Activated T-cell treated with anti-CD3 and anti-CD28 coated beads, Interleukin-2, amount 50 U/mL, for 4 hours (primary cell): ENCODE measurements at regions not wholly inside any gene's neighbourhood (a gene's known extent, or its start where the extent isn't known, plus 50 kb on each side); places are given as distances from the start of the nearest gene placed in this dataset.

Experiments
- ATAC-seq, 2 donors: fragments of 200-7000 bp; cut with Tn5 transposase; one replicate each; pipeline ENCODE4 v1.10.0; 2021
- DNase-seq: peaks from one replicate; pipeline ENCODE4 v3.0.0-alpha.2; 2020
- H3K27me3 Mint-ChIP-seq: one replicate; pipeline ENCODE4 v1.8.0; 2021; ENCODE audit warnings: low read depth, mixed read lengths
- H3K36me3 Mint-ChIP-seq: one replicate; pipeline ENCODE4 v1.8.0; 2022; ENCODE audit warnings: mixed read lengths; ENCODE audit not compliant: insufficient read depth
- H3K4me1 Mint-ChIP-seq: one replicate; pipeline ENCODE4 v1.8.0; 2021; ENCODE audit warnings: low read depth, mixed read lengths
- H3K4me3 Mint-ChIP-seq: one replicate; pipeline ENCODE4 v1.8.0; 2021; ENCODE audit warnings: mild to moderate bottlenecking, moderate library complexity, mixed read lengths
- H3K9me3 Mint-ChIP-seq: one replicate; pipeline ENCODE4 v1.8.0; 2021; ENCODE audit warnings: mixed read lengths

DNA sequence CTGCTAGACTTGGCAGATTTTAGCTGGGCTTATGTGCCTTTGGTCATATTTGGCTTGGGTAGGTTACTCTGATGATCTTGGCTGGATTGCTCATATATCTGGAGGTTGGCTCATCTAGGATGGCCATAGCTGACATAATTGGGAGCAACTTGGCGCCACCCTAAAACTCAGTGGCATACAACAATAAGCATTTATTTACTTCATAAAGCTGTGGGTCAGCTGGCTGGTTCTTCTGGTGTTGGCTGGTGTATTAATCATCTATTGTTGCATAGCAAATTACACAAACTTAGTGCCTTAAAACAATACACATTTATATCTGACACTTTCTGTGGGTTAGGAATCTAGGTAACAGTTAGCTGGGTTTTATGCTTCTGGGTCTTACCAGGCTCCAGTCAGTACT, 297.3 kb upstream of the JAG1 start:
- H3K36me3 Mint-ChIP-seq: no peaks in the 10 kb centered on the region
- DNase-seq (no peak), ATAC-seq (no peak)
- peaks cover 7% of the 10 kb centered on the region for H3K9me3 Mint-ChIP-seq
- no peaks in the 10 kb centered on the region for H3K27me3 Mint-ChIP-seq
- H3K4me3 Mint-ChIP-seq: no peak overlapping the region
- no peaks in the 10 kb centered on the region for H3K4me1 Mint-ChIP-seq

DNA sequence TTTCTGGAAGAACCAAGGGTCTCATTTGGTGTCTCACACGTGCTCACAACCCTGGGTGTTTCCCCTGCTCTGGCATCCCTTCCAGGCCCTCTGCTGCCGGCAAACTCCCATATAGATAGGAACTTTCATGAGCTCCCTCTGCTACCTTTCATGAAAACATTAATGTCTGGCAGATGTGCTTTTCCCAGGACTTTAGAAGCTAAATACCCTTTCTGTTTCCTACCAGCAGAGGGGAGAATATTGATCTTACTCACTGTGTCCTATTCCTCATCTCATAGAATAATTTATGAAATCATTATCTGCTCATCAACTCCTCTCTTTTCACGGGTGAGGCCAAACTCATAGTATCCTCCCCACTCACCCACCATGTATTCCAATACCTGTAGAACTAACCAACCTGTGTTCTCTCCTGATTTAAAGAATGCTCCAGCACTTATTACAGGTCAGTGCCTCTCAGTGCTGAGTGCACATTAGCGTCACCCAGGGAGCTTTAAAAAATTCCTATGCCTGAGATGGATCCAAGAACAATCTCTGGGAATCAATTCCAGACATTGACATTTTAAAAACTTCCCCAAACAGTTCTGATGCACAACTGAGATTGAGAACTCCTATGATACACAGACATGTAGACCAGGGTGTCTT, 298.5 kb upstream of the JAG1 start:
- Mint-ChIP-seq H3K4me1 (no peaks in the 10 kb centered on the region), H3K36me3 (no peaks in the 10 kb centered on the region), H3K27me3 (no peaks in the 10 kb centered on the region), H3K4me3 (no peak overlapping the region), H3K9me3 (peaks cover 7% of the 10 kb centered on the region)
- DNase-seq: no peak
- no peak for ATAC-seq

DNA sequence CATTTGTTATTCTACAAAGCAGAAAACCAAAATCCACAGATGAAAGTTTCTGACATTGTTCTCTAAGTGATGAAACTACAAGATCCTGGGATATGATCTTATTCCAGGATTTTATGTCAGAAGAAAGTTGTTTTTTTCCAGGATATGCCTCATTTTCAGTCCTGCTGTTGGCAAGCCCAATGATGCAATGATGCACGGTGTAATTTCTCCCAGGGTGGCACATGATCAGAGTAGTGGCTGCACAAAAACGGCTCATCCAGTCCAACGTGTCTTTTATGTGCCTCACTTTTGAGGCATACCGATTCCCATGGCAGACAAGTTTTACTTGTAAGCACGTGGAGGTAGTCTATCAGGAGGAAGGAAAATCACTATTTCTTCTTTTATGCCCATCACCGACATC, 302.3 kb upstream of the JAG1 start:
- no peaks in the 10 kb centered on the region for H3K36me3 Mint-ChIP-seq
- H3K27me3 Mint-ChIP-seq: no peaks in the 10 kb centered on the region
- no peaks in the 10 kb centered on the region for H3K4me1 Mint-ChIP-seq
- DNase-seq (no peak), ATAC-seq (no peak)
- no peak overlapping the region for H3K4me3 Mint-ChIP-seq
- H3K9me3 Mint-ChIP-seq: peaks cover 7% of the 10 kb centered on the region

DNA sequence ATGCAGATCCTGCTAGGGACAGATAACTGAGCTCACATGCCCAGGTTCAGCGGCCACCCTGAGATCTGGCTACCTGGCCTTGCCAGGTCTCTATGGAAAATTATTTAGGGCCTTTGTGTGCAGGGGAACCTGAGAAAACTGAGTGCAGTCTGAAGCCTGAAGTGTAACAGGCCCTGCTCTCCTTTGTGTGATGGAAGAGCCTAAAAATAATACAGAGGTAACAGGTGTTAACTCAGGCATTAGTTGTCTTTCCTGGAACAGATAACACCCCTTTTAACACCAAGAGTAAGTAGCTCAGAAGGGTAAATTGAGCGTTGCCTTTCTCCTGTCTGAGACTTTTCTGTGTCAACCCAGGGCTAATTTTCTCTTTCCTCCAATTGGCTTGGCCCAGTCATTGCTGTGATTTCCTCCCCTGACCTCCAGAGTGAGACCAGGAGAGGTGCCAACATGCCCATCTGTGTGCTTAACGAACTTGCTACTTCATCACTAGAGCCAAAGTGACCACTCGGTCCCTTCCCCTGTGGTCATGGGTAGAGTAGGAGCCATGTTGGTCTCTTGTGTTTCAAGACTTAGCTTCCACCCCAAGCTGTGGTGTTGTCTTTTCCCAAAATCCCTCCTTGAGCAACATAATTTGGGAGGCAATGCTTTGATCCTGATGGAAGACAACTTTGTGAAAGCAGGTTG, 304.4 kb upstream of the JAG1 start:
- Mint-ChIP-seq H3K27me3 (no peaks in the 10 kb centered on the region), H3K4me3 (no peak overlapping the region)
- no peak for ATAC-seq

DNA sequence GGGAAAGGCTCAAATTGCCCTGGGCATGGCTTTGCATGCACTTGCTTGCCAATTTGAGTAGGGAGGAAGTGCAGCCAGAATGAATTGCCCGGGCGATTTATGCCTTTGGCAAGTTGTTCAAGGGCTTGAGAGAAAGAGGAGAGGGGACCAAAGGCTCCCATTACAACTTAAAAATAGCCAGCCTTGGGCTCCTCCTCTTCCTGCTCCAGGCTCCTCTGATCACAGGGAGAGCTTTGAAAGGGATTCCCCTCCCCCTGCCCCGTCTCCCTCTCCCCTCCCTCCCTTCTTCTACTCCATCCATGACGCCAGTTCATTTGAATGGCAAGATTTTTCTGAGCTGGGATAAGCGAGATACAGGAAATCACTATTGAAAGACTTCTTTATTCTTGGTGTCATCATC, 304.9 kb upstream of the JAG1 start:
- no peaks in the 10 kb centered on the region for H3K27me3 Mint-ChIP-seq
- no peaks in the 10 kb centered on the region for H3K4me1 Mint-ChIP-seq
- ATAC-seq (no peak), DNase-seq (no peak)
- no peak overlapping the region for H3K4me3 Mint-ChIP-seq
- peaks cover 5% of the 10 kb centered on the region for H3K9me3 Mint-ChIP-seq
- H3K36me3 Mint-ChIP-seq: no peaks in the 10 kb centered on the region

More for the DNA sequence above, 304.4 kb upstream of the JAG1 start:
- DNase-seq: no peak
- Mint-ChIP-seq H3K4me1 (no peaks in the 10 kb centered on the region), H3K36me3 (no peaks in the 10 kb centered on the region), H3K9me3 (peaks cover 7% of the 10 kb centered on the region)

DNA sequence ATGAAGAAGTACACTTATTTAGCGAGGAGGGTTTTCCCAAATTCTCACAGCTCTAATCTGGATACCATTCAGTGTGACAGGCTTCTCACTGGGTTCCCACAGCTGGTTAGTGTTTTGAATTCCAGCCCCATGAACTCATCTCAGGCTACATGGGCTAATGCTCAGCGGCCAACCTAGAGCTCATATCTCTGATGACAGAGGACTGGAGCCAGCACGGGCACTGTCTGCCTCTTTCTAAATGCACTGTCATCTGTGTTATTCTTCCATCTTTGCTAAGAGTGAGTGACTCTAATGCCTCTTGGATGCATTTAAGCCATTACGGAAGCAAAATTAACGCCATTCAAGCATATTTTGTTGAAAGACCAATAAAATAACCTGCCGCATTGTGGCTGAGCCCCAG, 308.9 kb upstream of the JAG1 start:
- H3K4me1 Mint-ChIP-seq: no peaks in the 10 kb centered on the region
- ATAC-seq: no peak

DNA sequence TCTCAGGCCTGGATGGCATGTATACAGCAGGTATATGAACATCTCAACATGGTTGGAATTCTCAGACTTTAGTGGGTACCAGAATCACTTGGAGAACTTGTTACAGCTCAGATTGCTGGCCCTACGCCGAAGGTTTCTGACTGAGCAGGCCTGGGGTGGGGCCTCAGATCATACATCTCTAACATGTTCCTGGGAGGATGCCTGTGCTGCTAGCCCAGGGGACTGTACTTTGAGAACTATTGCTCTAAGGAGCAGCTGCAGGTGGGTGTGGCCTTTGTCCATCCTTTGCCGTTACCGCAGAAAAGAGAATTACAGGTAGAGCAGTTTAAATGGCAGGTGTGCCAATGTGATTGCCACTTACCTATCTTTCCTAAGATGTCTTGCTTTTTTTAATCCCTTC, 310.5 kb upstream of the JAG1 start:
- no peaks in the 10 kb centered on the region for H3K27me3 Mint-ChIP-seq
- DNase-seq: no peak
- no peak overlapping the region for H3K4me3 Mint-ChIP-seq
- no peak for ATAC-seq
- peaks cover 3% of the 10 kb centered on the region for H3K9me3 Mint-ChIP-seq
- no peaks in the 10 kb centered on the region for H3K36me3 Mint-ChIP-seq
- no peaks in the 10 kb centered on the region for H3K4me1 Mint-ChIP-seq

More for the DNA sequence above, 308.9 kb upstream of the JAG1 start:
- H3K36me3 Mint-ChIP-seq: no peaks in the 10 kb centered on the region
- DNase-seq: no peak
- H3K9me3 Mint-ChIP-seq: peaks cover 3% of the 10 kb centered on the region
- H3K4me3 Mint-ChIP-seq: no peak overlapping the region
- no peaks in the 10 kb centered on the region for H3K27me3 Mint-ChIP-seq

DNA sequence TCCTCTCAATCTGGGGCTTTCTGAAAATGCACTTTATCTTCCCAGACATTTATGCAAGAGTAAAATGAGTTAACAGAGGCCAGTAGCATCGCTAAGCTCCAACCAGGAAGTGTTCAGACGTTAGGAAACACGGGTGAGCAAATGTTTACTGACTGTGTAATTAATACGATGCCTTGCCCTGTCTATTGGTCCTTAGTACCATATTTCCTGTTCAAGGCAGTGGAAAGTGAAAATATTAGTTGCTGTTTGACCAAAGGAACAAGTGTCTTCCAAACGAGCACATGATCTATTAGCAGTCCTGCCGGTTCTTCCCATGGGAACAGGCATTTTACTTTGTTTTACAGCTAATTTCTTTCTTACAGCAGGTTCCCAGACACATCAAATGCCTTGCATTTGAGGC, 311.1 kb upstream of the JAG1 start:
- Mint-ChIP-seq H3K4me1 (no peaks in the 10 kb centered on the region), H3K27me3 (no peaks in the 10 kb centered on the region), H3K36me3 (no peaks in the 10 kb centered on the region), H3K9me3 (peaks cover 3% of the 10 kb centered on the region), H3K4me3 (no peak overlapping the region)
- ATAC-seq (no peak), DNase-seq (no peak)

DNA sequence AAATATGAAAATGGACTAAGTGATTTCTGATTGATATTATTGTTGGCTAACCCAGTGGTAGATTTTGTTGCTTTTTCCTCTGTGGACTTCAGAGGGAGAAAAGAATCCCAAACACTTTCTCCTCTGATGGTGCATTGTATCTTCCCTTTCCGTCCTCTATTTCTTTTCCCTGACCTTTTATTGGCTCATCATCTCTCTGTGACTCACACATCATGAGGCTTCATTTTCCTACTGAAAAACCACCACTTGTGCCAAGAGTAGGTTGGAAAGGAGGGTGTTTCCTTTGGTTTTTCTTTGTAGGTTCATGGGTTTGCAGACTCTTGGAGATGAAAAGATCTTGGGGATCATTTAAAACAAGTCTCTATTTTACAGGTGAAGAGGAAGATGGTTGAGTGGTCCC, 311.7 kb upstream of the JAG1 start:
- Mint-ChIP-seq H3K36me3 (no peaks in the 10 kb centered on the region), H3K27me3 (no peaks in the 10 kb centered on the region)
- ATAC-seq: no peak

DNA sequence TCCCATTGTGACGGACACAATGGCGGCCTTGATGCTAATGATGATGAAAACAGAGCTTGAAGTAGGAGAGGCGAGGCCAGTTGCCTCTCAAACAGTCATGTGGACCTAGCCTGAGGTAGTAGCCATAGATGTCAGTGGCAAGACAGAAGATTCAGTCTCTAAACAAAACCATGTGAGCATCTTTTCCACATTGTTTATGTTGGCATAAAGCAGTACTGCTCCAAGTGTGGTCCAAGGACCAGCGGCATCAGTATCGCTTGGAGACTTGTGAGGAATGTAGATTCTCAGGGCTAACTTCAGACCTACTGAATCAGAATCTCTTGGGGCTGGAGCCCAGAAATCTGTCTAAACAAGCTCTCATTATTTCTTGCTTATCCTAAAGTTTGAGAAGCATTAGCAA, 312.8 kb upstream of the JAG1 start:
- no peak for DNase-seq
- Mint-ChIP-seq H3K4me3 (no peak overlapping the region), H3K4me1 (no peaks in the 10 kb centered on the region), H3K36me3 (no peaks in the 10 kb centered on the region), H3K27me3 (no peaks in the 10 kb centered on the region), H3K9me3 (peaks cover 3% of the 10 kb centered on the region)
- ATAC-seq: no peak

More for the DNA sequence above, 311.7 kb upstream of the JAG1 start:
- Mint-ChIP-seq H3K4me1 (no peaks in the 10 kb centered on the region), H3K4me3 (no peak overlapping the region), H3K9me3 (peaks cover 3% of the 10 kb centered on the region)
- DNase-seq: no peak

DNA sequence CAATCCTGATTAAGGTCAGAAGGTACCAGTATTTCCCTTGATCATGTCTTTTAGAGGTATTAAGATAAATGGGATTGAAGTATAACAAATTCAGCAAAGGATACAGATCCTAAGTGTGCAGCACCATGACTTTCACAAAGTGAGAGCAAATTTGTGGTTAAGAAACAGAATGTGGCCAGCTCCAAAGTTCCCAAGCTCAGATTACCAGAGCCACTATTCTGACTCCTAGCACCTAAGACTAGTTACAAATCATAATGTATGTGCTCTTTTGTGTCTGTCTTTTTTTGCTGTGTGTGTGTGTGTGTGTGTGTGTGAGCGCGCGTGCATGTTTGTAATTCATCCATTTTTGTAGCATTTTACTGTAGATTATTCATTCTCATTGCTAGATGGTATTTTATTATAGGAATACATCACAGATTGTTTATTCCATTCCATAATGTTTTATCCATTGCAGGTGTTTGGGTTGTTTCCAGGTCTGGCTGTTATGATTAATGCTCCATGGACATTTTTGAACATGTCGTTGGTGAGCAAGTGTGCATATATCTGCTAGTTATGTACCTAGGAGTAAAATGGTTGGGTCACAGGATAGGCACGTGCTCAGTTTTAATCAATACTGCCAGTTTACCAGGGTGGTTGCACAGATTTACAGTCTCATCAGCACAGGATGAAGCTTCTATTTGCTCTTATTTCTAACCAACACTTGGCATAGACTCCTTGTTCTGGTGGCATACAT, 314.0 kb upstream of the JAG1 start:
- H3K27me3 Mint-ChIP-seq: no peaks in the 10 kb centered on the region
- H3K4me1 Mint-ChIP-seq: no peaks in the 10 kb centered on the region
- H3K4me3 Mint-ChIP-seq: no peak overlapping the region
- no peaks in the 10 kb centered on the region for H3K36me3 Mint-ChIP-seq
- DNase-seq (no peak), ATAC-seq (no peak)
- H3K9me3 Mint-ChIP-seq: peaks cover 3% of the 10 kb centered on the region

DNA sequence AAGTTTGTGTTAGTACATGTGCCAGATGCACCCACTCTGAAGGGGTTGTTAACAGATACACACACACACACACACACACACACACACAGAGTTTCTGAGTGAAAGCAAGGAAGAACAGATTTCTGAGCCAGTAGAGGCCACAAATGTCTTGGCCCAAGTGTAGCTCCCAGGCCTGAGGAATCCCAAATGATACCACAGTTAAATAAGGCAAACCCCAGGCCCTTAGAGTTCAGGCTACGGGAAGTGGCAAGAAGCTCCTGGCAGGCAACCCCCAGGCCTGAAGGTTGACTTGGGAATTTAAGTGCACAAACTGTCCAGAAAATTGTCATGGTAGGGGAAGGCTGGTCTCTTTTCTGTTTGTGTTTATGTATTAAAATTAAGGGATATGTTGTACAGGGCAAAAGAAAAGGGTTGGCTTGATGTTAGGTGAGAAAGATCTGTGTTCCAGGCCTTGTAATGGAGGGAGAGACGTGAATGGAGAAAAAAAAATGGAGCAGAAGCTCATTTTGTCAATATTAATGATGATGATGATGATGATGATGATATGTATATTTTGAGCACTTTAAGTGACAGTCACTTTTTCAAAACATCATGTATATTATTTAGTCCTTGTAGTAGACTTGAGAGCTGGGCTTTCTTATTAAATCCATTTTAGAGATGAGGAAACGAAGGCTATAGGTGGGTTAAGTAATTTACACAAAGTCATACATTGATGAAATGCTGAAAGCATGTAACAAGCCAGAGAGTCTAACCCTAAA, 317.0 kb upstream of the JAG1 start:
- peaks cover 4% of the 10 kb centered on the region for H3K9me3 Mint-ChIP-seq
- H3K4me3 Mint-ChIP-seq: no peak overlapping the region
- ATAC-seq: no peak
- H3K27me3 Mint-ChIP-seq: peaks cover 2% of the 10 kb centered on the region
- H3K36me3 Mint-ChIP-seq: no peaks in the 10 kb centered on the region
- no peaks in the 10 kb centered on the region for H3K4me1 Mint-ChIP-seq
- no peak for DNase-seq

DNA sequence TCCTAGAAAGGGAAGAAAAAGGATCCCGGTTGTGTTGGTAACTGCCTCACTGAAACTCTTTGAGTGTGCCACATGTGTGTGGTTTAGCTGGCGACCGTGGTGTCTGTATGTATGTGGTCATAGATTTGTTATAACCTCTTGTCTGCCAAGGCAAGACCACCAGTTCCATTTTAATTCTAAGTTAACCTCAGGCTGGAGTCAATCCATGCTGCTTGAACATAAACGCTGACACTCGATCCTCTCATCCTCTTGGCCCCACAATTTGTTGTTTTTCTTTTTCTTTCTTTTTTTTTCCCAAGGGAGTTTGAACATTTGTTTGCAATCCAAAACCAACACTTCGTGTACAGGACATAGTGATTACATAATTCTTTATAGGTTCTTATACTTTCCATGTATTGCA, 318.9 kb upstream of the JAG1 start:
- ATAC-seq: no peak
- Mint-ChIP-seq H3K4me1 (no peaks in the 10 kb centered on the region), H3K9me3 (peaks cover 4% of the 10 kb centered on the region), H3K27me3 (peaks cover 2% of the 10 kb centered on the region), H3K36me3 (no peaks in the 10 kb centered on the region), H3K4me3 (no peak overlapping the region)
- DNase-seq: no peak

DNA sequence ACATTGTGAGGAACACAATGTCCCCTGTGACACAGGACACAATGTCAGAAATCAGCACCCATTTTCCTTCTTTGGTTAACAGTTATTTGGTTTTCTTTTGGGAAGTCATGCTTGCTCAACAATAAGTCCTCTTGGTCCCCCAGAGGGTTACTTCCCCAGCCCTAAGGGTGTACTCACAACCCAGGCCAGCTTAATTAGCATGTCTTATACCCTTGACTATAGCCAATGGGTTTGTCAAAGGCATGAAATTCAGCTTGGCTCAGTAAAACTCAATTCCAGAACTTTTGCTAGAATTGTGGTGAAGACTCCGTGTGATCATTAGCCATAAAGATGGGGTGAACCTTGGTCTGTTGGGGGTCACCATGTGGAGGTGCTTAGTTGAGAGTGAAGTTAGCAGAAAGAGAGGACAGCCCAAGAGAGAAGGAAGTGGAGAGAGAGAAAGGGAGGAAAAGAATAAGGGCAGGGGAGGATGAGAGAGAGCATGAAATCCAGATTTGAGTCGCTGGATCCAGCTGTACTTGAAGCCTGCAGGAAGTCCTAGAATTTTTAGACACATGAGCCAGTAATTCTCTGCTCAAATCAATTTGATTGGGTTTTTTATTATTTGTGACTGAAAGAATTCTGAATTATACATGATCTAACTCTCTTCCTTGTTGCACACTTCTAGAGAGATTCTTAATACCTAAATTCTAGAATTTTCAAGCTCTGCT, 321.3 kb upstream of the JAG1 start:
- Mint-ChIP-seq H3K4me1 (no peaks in the 10 kb centered on the region), H3K9me3 (peaks cover 4% of the 10 kb centered on the region), H3K27me3 (peaks cover 2% of the 10 kb centered on the region), H3K36me3 (no peaks in the 10 kb centered on the region), H3K4me3 (no peak overlapping the region)
- DNase-seq (no peak), ATAC-seq (no peak)
